ENCODE measurements at regions not wholly inside any gene's neighbourhood (a gene's known extent, or its start where the extent isn't known, plus 50 kb on each side); places are given as distances from the start of the nearest gene placed in this dataset.

DNA sequence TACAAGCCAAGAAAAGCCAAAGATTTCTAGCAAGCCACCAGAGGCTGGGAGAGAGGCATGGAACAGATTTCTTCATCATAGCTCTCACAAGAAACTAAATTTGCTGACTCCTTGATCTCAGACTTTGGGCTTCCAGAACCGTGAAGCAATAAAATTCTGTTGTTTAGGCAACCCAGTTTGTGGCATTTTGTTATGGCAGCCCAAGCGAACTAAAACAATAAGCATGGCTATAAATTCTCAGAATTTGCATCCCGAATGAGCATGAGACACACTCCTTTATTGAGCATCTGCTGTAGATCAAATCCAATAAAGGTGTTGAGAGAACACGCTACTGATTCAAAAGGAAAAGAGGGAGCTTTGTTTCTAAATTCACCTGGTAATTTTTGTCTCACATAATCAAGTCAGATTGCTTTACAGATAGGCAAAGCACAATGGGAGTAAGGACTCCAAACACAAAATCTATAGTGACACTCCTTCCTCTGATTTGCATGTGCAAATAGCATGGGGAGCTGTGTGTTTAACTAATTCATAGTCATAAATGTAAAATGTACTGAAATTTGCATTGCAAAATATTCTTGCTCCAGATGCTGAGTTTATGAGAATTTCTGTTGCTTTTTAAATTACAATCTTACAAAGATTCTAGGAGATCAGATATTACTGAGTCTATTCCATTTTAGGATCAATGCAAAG is 308.7 kb downstream of the MED10 start:
- TF ChIP-seq, protein P1, sequence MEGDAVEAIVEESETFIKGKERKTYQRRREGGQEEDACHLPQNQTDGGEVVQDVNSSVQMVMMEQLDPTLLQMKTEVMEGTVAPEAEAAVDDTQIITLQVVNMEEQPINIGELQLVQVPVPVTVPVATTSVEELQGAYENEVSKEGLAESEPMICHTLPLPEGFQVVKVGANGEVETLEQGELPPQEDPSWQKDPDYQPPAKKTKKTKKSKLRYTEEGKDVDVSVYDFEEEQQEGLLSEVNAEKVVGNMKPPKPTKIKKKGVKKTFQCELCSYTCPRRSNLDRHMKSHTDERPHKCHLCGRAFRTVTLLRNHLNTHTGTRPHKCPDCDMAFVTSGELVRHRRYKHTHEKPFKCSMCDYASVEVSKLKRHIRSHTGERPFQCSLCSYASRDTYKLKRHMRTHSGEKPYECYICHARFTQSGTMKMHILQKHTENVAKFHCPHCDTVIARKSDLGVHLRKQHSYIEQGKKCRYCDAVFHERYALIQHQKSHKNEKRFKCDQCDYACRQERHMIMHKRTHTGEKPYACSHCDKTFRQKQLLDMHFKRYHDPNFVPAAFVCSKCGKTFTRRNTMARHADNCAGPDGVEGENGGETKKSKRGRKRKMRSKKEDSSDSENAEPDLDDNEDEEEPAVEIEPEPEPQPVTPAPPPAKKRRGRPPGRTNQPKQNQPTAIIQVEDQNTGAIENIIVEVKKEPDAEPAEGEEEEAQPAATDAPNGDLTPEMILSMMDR (IDR thresholded peaks at IDR 0.05; ENCODE audit: poor library complexity, severe bottlenecking), result no peak
- TF ChIP-seq RAD21 (conservative IDR thresholded peaks at IDR 0.05), result no peak
- TF ChIP-seq POLR2AphosphoS5 (IDR thresholded peaks at IDR 0.05), result no peak

Measured in neural cell (in vitro differentiated cells).